Smooth muscle cell (in vitro differentiated cells): ENCODE measurements at regions not wholly inside any gene's neighbourhood (a gene's known extent, or its start where the extent isn't known, plus 50 kb on each side); places are given as distances from the start of the nearest gene placed in this dataset.

Experiments used
- DNase-seq: peaks from one replicate; lab custom pipeline; 2025; ENCODE audit not compliant: unreplicated experiment; lab: John Stamatoyannopoulos, UW
- H2AFZ ChIP-seq: fragments of 200-600 bp; sonication (generic); 2 replicates; pipeline ENCODE4 v1.6.0; 2016; ENCODE audit warnings: antibody characterized with exemption, low read depth, mild to moderate bottlenecking
- H3F3A ChIP-seq: fragments of 200-600 bp; sonication (generic); 2 replicates; pipeline ENCODE4 v1.6.0; 2017; ENCODE audit warnings: antibody characterized with exemption, low read depth
- H3K27ac ChIP-seq: fragments of 200-600 bp; sonication (generic); 2 replicates; pipeline ENCODE4 v1.5.1; 2016; ENCODE audit warnings: low read depth, mild to moderate bottlenecking
- H3K27me3 ChIP-seq: fragments of 200-600 bp; sonication (generic); 2 replicates; pipeline ENCODE4 v1.6.1; 2016; ENCODE audit warnings: low read depth, mild to moderate bottlenecking
- H3K36me3 ChIP-seq: fragments of 200-600 bp; sonication (generic); 2 replicates; pipeline ENCODE4 v1.5.1; 2016; ENCODE audit warnings: low read depth
- H3K4me1 ChIP-seq: fragments of 200-600 bp; sonication (generic); 2 replicates; pipeline ENCODE4 v1.5.1; 2016; ENCODE audit warnings: low read depth
- H3K4me2 ChIP-seq: fragments of 200-600 bp; sonication (generic); 2 replicates; pipeline ENCODE4 v1.6.0; 2016; ENCODE audit warnings: mild to moderate bottlenecking
- H3K4me3 ChIP-seq: fragments of 200-600 bp; sonication (generic); 2 replicates; pipeline ENCODE4 v1.5.1; 2016; ENCODE audit warnings: mild to moderate bottlenecking
- H3K79me2 ChIP-seq: fragments of 200-600 bp; sonication (generic); 2 replicates; pipeline ENCODE4 v1.6.0; 2016; ENCODE audit warnings: low read depth, mild to moderate bottlenecking
- H3K9ac ChIP-seq: fragments of 200-600 bp; sonication (generic); 2 replicates; pipeline ENCODE4 v1.6.0; 2016; ENCODE audit warnings: low read depth
- H3K9me3 ChIP-seq: fragments of 200-600 bp; sonication (generic); replicated peaks from 2 replicates; pipeline ENCODE4 v1.5.1; 2016; ENCODE audit warnings: low read depth
- H4K20me1 ChIP-seq: fragments of 200-600 bp; sonication (generic); 2 replicates; pipeline ENCODE4 v1.6.0; 2016; ENCODE audit warnings: low read depth
- CTCF ChIP-seq: fragments of 200-600 bp; sonication (generic); IDR thresholded peaks from 2 replicates; pipeline ENCODE4 v1.5.1; 2017; ENCODE audit warnings: borderline replicate concordance, mild to moderate bottlenecking, antibody characterized with exemption; ENCODE audit not compliant: insufficient read depth, poor library complexity, severe bottlenecking
- WGBS: methylation state at CpG from one replicate; pipeline ENCODE4 v1.1.7; 2016; ENCODE audit warnings: low lambda C conversion rate; 5-methylcytosine and 5-hydroxymethylcytosine counted together

GRCh38 chr3:163672954-163673353, 1405.3 kb downstream of the SI start:
- Histone ChIP-seq H2AFZ (no peak overlapping the region), H3K9ac (no peak overlapping the region), H3K4me1 (no peaks in the 10 kb centered on the region), H3K79me2 (no peaks in the 10 kb centered on the region), H3K4me2 (no peak overlapping the region), H3K9me3 (no peaks in the 10 kb centered on the region), H3K27ac (no peak overlapping the region), H3K27me3 (no peaks in the 10 kb centered on the region), H3K4me3 (no peak overlapping the region), H3F3A (no peaks in the 10 kb centered on the region), H3K36me3 (no peaks in the 10 kb centered on the region), H4K20me1 (no peaks in the 10 kb centered on the region)
- TF ChIP-seq CTCF, result no peak
- DNase-seq, result no peak

- Histone ChIP-seq H3K27me3 (no peaks in the 10 kb centered on the region), H3K9me3 (no peaks in the 10 kb centered on the region), H4K20me1 (no peaks in the 10 kb centered on the region), H3K79me2 (no peaks in the 10 kb centered on the region), H3K4me1 (no peaks in the 10 kb centered on the region), H3K4me2 (no peak overlapping the region), H3K27ac (no peak overlapping the region), H3F3A (no peaks in the 10 kb centered on the region), H3K36me3 (no peaks in the 10 kb centered on the region), H3K4me3 (no peak overlapping the region), H2AFZ (no peak overlapping the region), H3K9ac (no peak overlapping the region)
- 91% methylated on average over 3 of the region's 3 CpGs for WGBS
- no peak for DNase-seq
- no peak for TF ChIP-seq CTCF
Observed at GRCh38 chr3:163671201-163671600, 1407.1 kb downstream of the SI start.

- no peak overlapping the region for H3K27ac ChIP-seq
- no peak overlapping the region for H3K9ac ChIP-seq
- H3K4me3 ChIP-seq, result no peak overlapping the region
- no peak for TF ChIP-seq CTCF
- DNase-seq, result no peak
- no peak overlapping the region for H2AFZ ChIP-seq
- H3K4me1 ChIP-seq, result no peaks in the 10 kb centered on the region
- H3K9me3 ChIP-seq, result no peaks in the 10 kb centered on the region
- WGBS, result 98% methylated on average over 2 of the region's 2 CpGs
- no peaks in the 10 kb centered on the region for H4K20me1 ChIP-seq
- no peaks in the 10 kb centered on the region for H3K36me3 ChIP-seq
- no peak overlapping the region for H3K4me2 ChIP-seq
- no peaks in the 10 kb centered on the region for H3K79me2 ChIP-seq
- no peaks in the 10 kb centered on the region for H3K27me3 ChIP-seq
- H3F3A ChIP-seq, result no peaks in the 10 kb centered on the region
Observed at GRCh38 chr3:163664466-163664865, 1413.8 kb downstream of the SI start.

GRCh38 chr3:163657088-163657487, 1421.2 kb downstream of the SI start:
- Histone ChIP-seq H3K4me3 (no peak overlapping the region), H3K79me2 (no peaks in the 10 kb centered on the region), H3K27ac (no peak overlapping the region), H3K27me3 (no peaks in the 10 kb centered on the region), H3F3A (no peaks in the 10 kb centered on the region), H3K4me2 (no peak overlapping the region), H3K4me1 (no peaks in the 10 kb centered on the region), H3K9me3 (no peaks in the 10 kb centered on the region), H3K36me3 (no peaks in the 10 kb centered on the region), H3K9ac (no peak overlapping the region), H4K20me1 (no peaks in the 10 kb centered on the region), H2AFZ (peak overlapping the region; percentile 8)
- DNase-seq, result no peak
- no peak for TF ChIP-seq CTCF
- WGBS, result 95% methylated on average over 2 of the region's 2 CpGs
